DMS 273 treated with DMSO at 0.1 percent for 48 hours (cell line): ENCODE measurements at regions not wholly inside any gene's neighbourhood (a gene's known extent, or its start where the extent isn't known, plus 50 kb on each side); places are given as distances from the start of the nearest gene placed in this dataset.
A peak's percentile ranks its signal among the peaks of the same experiment; 100 is the strongest.

Experiments
- DNase-seq: peaks from one replicate; lab custom pipeline; 2025; lab: John Stamatoyannopoulos, UW

DNA sequence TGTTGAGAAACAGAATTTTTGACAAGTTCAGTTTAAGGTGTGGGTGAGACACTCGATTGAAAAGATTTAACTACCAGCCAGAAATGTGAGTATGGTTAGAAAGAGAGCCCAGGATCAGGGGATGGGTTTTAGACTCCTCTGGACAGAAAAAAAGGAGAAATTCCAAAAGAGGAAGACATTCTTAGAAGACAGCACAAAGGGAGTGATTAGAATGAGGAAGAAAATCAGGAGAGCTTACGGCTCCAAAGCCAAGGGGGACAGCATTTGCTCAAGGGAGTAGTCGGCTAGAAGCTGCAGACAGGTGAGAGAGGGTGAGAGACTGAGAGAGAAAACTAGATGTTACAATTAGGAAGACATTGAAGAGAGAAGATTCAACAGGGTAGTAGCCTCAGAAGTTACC lies 166.1 kb downstream of the ADAMTS15 start:
- no peak for DNase-seq

DNA sequence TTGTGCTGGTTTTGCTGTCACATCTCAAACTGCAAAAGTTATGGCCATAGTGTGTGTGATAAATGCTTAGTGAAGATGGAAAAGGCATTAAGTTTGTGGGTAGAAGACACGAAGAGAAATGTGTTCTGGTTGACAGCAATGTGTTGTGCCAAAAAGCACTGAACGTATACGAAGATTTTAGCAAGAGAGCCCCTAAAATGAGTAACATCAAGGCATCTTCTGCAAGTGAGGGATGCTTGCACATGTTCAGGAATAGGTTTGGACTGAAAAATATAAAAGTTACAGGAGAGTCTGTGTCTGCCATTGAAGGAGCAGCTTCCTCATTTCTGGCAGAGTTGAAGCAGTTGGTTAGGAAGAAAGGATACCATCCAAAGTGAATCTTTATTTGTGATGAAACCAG lies 167.1 kb downstream of the ADAMTS15 start:
- DNase-seq = no peak

DNA sequence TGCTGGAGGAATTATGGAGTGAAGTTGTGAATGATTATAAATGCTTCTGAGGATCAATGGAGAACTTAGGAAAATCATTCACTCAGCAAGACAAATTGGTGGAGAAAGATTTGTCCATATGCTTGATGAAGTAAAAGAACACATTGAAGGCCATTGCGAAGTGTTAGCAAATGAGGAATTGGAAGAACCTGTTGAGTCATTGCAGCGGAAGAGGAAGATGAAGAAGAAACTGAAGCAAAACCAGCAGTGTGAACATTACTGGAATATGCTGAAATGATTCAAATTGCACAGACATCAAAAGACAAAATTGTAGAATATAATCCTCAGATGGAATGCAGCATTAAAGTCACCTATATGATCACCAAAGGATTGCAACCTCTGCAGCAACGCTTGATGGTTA lies 168.1 kb downstream of the ADAMTS15 start:
- no peak for DNase-seq

- DNase-seq = no peak
Observed at GRCh38 chr11:130617001-130617400, 168.6 kb downstream of the ADAMTS15 start.

- no peak for DNase-seq
Observed at GRCh38 chr11:130620548-130620947, 172.1 kb downstream of the ADAMTS15 start.

DNA sequence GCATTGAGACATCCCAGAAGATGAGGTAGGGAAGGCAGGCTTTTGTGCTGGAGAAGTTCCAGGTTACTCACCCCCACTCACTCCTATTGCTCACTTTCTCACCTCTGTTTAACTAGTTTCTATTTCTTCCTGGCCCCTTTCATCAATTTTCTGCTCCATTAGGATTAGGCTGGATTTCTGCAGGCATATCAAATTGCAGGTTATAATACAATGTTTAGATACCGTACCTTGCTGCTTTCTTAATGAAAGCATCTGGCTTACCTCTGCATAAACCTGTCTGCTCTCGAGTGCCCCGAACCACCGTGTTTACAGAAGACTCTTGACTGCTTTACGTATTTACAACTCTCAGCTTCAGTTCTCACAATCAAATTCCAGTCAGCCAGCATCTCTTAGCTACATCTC lies 173.7 kb downstream of the ADAMTS15 start:
- DNase-seq = no peak

DNA sequence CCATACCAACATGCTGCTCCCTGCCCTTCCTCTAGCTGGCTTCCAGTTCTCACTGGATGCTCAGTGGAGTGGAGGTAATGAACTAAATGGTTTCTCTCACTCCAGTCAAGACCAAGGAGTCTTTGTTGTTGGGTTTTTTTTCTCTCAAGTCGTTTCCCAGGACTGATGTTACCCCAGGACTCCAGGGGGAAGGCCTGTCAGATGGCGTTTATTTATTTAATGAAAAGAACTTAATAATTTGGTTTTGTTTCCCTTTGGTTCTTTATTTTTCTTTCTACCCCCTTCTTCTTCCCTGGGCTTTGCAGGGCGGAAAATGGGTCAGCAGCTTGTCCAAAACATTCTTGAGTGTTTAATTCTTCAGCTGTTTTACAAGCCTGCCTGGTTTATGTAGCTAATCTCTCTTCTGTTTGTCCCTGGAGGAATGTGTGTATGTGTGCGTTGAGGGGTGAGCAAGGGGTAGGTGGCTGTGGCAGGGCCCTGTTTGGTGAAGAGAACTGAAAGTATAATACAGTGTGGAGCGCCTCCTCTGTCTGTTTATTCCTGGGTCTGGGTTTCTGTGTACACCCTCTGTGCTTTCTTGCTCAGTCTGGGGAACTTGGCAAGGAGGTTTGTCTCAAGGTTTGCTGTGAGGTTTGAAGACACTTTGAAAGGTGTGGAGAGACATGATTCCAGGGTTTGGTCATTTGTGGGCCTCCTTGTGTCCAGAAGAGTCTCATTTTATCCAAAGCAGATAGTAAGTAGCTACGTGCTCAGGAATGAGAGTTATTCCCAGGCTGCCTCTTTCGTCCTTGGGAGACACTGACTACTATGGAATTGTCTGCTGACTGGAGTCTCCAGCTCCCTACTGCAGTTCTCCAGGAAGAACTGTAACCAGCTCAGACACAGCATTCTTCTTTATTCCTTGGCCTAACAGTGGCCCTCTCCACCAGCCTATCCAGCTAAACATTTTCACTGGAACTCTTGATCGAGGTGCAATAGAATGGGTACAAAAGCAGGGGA lies 175.5 kb downstream of the ADAMTS15 start:
- no peak for DNase-seq

GRCh38 chr11:130624971-130625544 lies 176.6 kb downstream of the ADAMTS15 start:
- DNase-seq = no peak

DNA sequence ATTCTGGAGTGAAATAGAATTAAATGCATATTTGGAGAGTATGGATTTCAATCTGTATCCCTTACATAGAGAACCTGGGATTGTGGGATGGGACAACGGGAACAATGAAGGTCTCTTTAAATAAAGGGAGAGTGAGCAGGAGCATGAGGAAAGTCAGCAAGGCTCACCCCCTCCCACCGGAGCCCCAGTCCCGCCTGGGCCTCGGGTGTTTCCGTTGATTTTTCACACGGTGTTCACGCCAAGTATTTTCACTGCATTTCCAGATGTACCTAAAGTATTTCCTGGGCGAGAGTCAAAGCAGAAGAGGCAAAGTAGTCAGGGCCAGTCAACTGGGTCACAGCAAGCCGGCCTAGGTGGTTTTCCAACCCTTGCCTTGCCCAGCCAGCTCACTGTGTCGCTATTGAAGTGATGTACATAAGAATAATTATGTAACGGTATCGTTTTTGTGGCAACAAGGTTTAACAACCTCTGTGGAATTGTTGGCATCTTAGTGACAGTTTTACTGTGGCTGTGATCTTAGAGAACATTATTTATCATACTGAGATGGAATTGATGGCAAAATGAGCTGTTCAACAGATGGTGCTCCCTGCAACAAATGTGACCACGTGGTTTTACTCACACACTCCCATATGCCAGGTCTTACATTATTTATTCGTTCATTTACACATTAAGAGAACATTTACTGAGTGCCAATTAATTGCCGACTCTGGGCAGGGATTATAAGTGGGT lies 177.3 kb downstream of the ADAMTS15 start:
- peak; percentile 90 for DNase-seq

DNA sequence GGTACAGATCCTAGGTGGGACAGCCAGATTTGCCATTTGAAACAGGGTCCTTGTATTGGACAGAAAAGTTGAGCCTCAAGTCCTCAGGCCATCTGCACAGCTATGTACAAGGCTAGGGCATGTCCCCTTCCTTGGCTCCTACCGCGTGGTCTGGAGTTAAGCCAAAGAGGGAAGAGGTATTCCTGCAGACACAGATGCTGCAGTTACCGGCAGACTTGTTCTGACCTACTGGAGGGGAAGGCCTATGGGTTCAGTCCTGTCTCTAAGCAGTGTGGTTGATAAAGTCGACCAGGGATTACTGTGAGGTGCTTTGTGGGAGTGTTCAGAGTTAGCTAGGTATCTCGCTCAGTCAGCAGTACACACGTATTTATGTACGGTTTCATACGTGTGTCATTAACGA lies 180.6 kb downstream of the ADAMTS15 start:
- DNase-seq = peak; percentile 77

- no peak for DNase-seq
Observed at GRCh38 chr11:130631119-130631518, 182.7 kb downstream of the ADAMTS15 start.

- DNase-seq = no peak
Observed at GRCh38 chr11:130633466-130633865, 185.0 kb downstream of the ADAMTS15 start.

- no peak for DNase-seq
Observed at GRCh38 chr11:130634186-130634585, 185.7 kb downstream of the ADAMTS15 start.

- DNase-seq = no peak
Observed at GRCh38 chr11:130634961-130635473, 186.6 kb downstream of the ADAMTS15 start.

DNA sequence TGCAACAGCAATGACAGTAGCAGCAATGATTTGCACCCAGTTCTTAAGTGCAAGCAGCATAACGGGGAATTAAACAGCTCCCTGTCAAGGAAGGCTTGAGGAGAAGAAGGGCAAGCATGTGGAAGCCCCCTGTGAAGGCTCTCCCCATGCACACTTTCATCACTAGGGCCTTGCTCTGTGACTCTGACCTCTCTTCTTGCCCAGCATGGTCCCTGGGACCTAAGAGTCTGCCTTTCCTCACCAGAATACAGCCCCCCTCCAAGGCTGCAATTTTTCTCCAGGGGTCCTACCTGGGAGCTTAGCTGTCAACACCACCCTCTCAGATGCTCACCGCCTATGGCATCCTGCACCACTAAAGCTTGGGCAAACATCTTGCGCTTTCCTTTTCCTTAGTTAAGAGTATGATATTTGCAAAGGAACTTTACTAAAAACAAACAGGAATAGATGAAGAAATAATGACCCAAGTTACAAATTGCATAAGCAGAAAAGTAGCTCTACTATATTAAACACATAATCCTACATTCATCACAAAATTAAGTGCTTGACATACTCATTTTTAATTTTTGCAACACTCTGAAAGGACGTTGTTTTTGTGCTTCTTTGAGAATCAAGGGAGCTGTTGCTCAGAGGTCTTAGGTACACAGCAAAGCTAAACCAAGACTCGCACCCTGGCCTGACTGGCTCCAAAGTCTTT lies 187.6 kb downstream of the ADAMTS15 start:
- DNase-seq = no peak

DNA sequence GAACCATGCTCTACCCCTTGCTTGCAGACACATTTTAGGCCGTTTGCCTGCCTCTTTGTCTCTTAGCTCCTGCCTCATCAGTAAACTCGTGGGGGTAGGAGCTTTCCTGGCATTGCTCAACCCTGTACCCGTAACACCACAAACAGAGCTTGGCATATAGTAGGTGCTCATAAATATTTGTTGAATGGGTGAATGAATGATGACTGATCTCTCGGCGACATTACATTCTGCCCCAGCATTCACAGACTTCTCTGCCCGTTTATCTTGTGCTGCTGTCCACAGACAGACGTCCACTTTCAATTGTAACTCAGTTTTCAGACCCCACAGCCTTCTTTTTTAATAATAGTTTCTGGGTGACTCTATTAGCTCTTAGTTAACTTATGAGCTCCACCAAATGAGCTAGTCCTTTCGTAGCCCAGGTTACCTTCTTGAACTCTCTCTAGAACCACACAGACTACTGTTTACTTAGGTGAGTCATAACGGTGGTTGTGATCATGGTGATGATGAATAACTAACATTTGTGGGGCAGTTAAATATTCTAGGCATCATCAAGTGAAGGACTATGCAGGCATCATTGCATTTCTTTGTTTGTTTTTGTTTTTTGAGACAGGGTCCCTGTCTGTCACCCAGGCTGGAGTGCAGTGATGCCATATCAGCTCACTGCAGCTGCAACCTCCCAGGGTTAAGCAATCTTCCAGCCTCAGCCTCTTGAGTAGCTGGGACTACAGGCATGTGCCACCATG lies 188.4 kb downstream of the ADAMTS15 start:
- DNase-seq = no peak

- no peak for DNase-seq
Observed at GRCh38 chr11:130637566-130637965, 189.1 kb downstream of the ADAMTS15 start.

- no peak for DNase-seq
Observed at GRCh38 chr11:130638033-130638432, 189.6 kb downstream of the ADAMTS15 start.

DNA sequence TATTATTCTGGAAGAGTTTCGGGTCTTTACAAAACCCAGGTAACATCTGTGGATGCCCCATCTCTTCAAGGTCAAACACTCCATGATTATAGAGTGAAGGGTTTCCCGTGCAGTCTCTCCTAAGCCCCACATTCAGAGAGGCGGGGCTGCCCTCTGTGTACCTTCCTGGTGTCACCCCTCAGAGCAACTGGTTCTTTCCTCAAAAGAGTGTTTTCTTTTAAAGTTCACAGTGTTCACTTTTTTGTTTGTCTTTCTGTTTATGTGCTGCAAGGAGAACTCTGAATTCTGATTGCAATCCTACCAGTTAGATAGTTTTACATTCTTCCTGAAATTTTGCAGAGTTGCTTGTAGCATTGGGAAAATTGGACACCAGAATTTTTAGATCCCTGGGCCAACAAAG lies 190.2 kb downstream of the ADAMTS15 start:
- no peak for DNase-seq

- no peak for DNase-seq
Observed at GRCh38 chr11:130639369-130639768, 190.9 kb downstream of the ADAMTS15 start.

DNA sequence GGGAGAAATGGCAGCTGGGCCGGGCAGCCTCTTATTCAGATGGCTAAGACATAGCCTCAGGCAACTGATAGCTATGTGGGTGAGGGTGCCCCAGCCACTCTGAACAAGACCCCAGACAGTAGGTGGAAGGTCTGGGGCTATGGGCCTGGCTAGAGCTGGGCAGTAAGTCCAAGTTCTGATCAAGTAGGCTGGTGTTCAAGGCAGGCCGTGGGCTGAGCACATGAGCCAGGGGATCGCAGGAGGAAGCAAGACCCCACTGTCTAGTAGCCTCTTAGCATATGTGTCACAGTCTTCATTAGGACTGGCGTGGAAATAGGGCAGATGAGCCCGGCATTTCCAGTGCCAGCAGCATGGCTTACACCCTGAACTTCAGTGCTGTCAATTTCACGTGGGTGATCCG lies 192.1 kb downstream of the ADAMTS15 start:
- DNase-seq = no peak
